CD1c-positive myeloid dendritic cell (primary cell): ENCODE measurements at regions not wholly inside any gene's neighbourhood (a gene's known extent, or its start where the extent isn't known, plus 50 kb on each side); places are given as distances from the start of the nearest gene placed in this dataset.
A peak's percentile ranks its signal among the peaks of the same experiment; 100 is the strongest.
"Not testable (repeated sequence)": the region's sequence is repeated elsewhere in the genome, so short reads cannot be mapped to it uniquely, and the experiment has no call there.

Experiments
- DNase-seq: peaks from one replicate; pipeline ENCODE4 v3.0.0-alpha.2; 2016; ENCODE audit errors: extremely low spot score

GRCh38 chr4:123537906-123538402 lies 141.4 kb downstream of the SPRY1 start:
- not testable (repeated sequence) for DNase-seq

- DNase-seq = no peak
Measured at GRCh38 chr4:123545667-123546572, 149.3 kb downstream of the SPRY1 start.

GRCh38 chr4:123546573-123547060 lies 150.0 kb downstream of the SPRY1 start:
- no peak for DNase-seq

DNA sequence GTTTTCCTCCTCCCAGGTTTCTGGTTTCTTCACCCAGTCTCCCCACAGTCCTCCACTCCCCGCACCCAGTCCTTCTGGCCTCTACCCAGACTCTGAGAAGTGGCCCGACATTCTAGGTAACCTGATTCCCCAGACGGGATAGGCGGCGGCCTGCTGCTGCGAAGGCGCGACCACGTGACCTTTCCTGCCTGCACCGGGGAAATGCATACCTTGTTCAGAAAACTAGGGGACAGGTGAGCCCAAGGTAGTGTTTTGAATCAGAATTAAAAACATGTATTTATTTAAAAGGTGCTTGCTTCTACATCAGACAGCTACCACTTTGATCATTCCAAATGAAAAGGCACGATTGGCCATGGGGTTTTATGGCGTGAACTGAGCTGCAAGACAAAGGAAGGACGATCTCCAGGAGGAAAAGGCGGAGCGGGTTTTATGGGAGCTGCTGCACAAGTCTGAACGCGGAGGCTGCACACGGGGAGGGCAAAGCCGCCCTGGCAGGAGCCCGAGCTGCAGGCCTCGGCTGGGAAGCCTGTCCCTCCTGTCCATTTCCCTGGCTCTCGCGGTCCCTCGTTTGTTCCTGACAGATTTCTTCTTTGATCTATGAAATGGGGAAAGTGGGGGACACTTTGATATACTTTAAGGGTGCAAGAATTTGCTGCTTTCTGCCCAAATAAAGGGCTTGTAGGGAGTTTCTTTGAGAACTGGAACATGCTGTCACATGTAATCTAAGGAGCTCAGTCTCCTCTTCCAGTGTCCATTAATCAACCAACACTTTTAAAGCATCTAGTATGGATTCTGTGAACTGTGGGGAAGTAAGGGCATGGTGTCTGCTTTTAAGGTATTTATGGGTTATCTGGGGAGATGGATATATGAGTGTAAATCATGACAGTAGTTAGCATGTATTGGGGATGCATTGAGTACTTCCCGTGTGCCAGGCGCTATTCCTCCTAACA lies 150.9 kb downstream of the SPRY1 start:
- DNase-seq = no peak

DNA sequence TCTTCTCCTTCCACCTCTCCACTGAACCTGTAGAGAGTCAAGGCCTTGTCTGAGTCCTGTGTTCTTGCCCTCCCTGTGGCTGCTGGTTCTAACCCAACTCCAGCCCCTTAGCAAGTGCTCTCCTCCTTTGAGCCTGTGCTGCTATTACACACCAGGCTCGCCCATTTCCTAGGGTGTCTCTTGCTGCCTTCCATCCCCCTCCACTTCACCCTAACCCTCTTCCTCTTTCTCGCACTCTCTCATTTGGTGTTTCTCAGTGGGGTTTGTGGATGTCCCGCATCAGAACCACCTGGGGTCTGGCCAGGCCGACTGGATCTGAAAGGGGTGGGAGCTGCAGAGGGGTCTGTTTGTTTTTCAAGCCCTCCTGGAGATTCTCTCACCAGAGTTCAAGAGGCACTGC lies 156.7 kb downstream of the SPRY1 start:
- DNase-seq = no peak

- DNase-seq = no peak
Measured at GRCh38 chr4:123553733-123554637, 157.4 kb downstream of the SPRY1 start.

DNA sequence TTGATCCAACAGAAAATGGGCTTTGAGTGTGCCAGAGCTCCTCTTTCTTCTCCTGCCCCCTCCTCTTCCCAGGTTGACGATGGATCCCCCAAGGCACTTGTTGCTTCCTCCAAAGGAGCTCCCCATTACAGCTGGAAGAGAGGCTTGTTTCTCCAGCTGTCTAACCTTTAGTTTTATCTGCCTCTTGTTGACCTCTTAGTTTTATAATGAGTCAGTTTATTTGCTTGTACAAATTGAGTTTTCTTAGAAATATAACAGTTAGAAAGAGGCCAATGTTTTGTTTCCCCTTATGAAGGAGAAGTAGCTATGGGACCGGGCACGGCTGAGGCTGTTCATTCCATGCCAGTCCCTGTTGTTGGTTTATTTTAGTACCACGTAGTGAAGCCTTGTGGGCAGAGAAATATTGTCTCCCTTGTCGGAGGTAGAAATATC lies 158.2 kb downstream of the SPRY1 start:
- no peak for DNase-seq

GRCh38 chr4:123555233-123555806 lies 158.7 kb downstream of the SPRY1 start:
- no peak for DNase-seq

DNA sequence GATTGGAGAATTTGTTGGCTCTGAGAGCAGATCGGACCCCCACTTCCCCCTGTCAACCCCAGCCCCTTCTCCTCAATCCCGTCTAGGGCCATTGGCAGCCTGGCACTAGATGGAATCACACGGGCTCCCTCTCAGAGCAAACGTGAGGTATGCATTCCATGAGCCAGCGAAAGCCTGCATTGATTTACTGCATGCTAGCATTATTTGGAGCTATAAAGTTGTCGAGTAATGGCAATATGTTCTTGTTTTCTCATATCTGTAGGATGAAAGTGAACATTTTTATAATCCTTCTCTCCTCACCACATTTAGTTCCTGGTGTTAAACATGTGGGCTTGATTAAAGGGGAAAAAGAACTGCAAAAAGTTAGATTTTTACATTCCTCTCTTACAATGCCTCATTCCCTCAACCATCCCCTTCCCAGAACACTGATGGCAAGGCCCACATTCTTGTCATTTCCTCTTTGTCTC lies 159.2 kb downstream of the SPRY1 start:
- DNase-seq = no peak

- DNase-seq = peak; percentile 16
Measured at GRCh38 chr4:123556526-123556925, 159.9 kb downstream of the SPRY1 start.

- DNase-seq = no peak
Measured at GRCh38 chr4:123557857-123558536, 161.4 kb downstream of the SPRY1 start.

DNA sequence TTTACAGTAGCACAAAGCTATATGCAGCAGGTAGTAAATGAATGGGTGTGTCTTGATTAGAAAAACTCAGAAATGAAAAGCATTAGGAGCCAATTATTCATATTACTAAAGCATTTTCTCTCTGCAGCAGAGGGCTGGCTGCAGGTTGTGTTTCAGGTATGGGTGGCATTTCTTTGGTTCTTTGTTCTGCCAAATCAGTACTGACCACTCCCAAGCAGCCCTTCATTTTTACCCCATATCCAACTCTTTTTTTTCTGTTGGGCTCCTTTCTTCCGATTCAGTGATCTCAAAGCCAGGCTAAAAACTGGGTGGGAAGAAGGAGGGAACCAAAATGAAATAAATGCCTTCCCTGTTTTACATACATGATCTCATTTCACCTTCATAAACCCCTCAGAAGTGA lies 162.3 kb downstream of the SPRY1 start:
- DNase-seq = no peak

DNA sequence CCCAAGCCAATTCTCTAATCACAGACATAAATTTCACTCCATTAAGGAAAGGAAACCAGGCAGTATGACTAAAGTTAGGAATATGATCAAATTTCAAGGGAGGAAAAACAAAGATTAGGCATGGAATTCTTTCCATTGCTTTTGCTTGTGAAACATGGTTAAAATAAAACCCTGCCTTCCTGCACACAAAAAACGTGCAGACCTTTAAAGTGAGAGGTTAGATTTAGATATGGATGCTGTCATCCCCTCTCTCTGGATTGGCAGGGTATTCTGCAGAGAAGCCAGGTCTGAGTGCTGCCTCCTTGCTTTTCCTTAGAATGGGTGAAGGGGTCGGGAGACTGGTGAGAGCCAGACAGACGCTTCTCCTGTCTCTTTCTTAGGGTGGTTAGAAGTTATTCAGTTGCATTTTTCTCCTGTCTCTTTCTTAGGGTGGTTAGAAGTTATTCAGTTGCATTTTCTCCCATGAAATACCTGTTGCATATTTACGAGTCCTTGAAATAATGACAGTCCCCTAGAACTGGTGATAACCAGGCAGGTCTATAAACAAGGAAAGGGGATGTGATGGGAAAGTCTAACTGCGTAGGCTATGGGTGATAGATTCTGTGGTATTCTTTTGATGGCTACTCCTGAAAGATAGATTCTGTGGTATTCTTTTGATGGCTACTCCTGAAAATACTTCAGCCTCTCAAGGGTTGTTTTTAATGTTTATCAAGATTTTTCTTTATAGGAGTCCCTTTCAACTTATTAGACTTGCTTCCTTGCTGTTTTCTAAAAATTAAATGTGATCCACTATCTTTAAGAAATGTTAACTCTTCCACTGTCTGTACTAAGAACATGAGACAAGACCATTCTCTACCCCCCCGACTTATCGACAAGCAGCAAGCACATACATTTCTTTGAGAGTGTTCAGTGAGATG lies 163.6 kb downstream of the SPRY1 start:
- no peak for DNase-seq

- no peak for DNase-seq
Measured at GRCh38 chr4:123561525-123561924, 164.9 kb downstream of the SPRY1 start.

- DNase-seq = no peak
Measured at GRCh38 chr4:123562994-123563750, 166.6 kb downstream of the SPRY1 start.

DNA sequence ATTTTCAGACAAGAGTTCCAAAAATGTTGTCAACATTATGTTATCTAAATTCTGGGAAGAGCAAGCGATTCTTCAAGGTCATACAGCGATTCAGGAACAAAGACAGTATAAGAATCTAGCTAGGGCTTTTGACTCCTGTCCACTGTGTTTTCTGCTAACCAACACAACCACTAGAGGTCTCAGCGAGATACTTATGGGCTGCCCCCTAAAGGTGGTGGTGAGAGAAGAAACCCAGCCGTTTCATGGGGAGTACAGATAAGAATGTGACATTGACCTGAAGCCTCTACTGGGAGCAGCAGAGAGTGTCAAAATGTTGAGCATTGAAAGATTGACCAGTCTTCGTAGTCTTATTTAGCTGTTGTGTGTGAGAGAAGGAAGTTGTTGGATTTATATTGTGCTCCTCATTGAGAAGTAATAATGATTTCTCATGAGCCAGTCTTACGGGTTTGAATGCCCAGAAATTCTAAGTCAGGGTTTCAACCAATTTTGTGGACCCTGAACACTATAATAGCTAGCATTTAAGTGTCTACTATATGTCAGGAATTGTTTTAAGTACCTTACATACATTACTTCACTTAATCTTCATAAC lies 168.3 kb downstream of the SPRY1 start:
- DNase-seq = peak; percentile 71

DNA sequence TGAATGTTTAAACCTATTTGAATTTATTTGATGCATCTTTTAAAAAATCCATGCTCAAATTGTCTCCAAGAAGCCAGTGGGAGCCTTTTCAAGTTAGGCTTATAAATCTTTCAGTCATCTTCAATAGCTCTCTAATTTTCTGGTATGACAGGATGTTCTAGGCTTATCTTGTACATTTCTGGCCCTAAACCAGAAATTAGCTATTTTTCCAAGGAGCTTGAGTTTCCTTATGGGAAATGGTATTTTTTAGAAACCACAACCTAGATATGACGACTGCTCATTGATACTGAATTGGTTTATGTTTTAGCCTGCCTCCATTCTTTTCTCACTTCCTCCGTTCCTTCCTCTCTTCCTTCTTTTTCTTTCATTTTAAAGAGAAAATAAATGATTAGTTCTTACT lies 172.3 kb downstream of the SPRY1 start:
- no peak for DNase-seq

- no peak for DNase-seq
Measured at GRCh38 chr4:123569541-123569940, 172.9 kb downstream of the SPRY1 start.
